CD4-positive, alpha-beta memory T cell (primary cell): ENCODE measurements at regions not wholly inside any gene's neighbourhood (a gene's known extent, or its start where the extent isn't known, plus 50 kb on each side); places are given as distances from the start of the nearest gene placed in this dataset.

Experiments used
- CTCF ChIA-PET: fragments of 350-600 bp; sonication (Branson Sonifier 250); formaldehyde crosslinking; loops from one replicate; lab custom pipeline; 2021; ENCODE audit warnings: inconsistent platforms; ENCODE audit not compliant: partially characterized antibody; lab: Charles Lee
- POLR2A ChIA-PET: fragments of 350-600 bp; sonication (Branson Sonifier 250); formaldehyde crosslinking; loops from one replicate; lab custom pipeline; 2021; ENCODE audit not compliant: partially characterized antibody; lab: Charles Lee
- DNase-seq, 5 donors: peaks; one replicate each; pipeline versions ENCODE4 v3.0.0 to v3.0.0-alpha.2; 2020 to 2022; ENCODE audit warnings: mixed read lengths in 1 of 5
- H3K27ac ChIP-seq: one replicate; pipeline ENCODE4 v1.7.0; 2013; ENCODE audit warnings: low read depth, low read length
- H3K27me3 ChIP-seq: 2 replicates; pipeline ENCODE4 v1.7.0; 2013; ENCODE audit warnings: mild to moderate bottlenecking, low read length, moderate library complexity; ENCODE audit not compliant: insufficient read depth
- H3K36me3 ChIP-seq: 2 replicates; pipeline ENCODE4 v1.7.0; 2013; ENCODE audit warnings: mild to moderate bottlenecking, low read length, moderate library complexity; ENCODE audit not compliant: insufficient read depth
- H3K4me1 ChIP-seq: 2 replicates; pipeline ENCODE4 v1.7.0; 2013; ENCODE audit warnings: mild to moderate bottlenecking, low read length, moderate library complexity; ENCODE audit not compliant: insufficient read depth
- H3K4me3 ChIP-seq, 2 donors: one replicate each; pipeline ENCODE4 v1.7.0; 2013; ENCODE audit warnings: low read length in 2 of 2, mild to moderate bottlenecking in 1 of 2
- H3K9me3 ChIP-seq, 2 donors: one replicate each; pipeline ENCODE4 v1.7.0; 2013; ENCODE audit warnings: low read length in 2 of 2, control low read depth in 1 of 2; ENCODE audit not compliant: control insufficient read depth in 1 of 2
- H3K27ac Mint-ChIP-seq, 7 donors: one replicate each; pipeline ENCODE4 v1.8.0; 2020 to 2021; ENCODE audit warnings: mixed read lengths in 7 of 7, mild to moderate bottlenecking in 6 of 7, inconsistent platforms in 3 of 7, moderate library complexity in 3 of 7
- H3K27me3 Mint-ChIP-seq, 2 donors: one replicate each; pipeline ENCODE4 v1.8.0; 2020 to 2021; ENCODE audit warnings: mixed read lengths in 2 of 2
- H3K36me3 Mint-ChIP-seq, 2 donors: one replicate each; pipeline ENCODE4 v1.8.0; 2020 to 2021; ENCODE audit warnings: mixed read lengths in 2 of 2, inconsistent platforms in 1 of 2, mild to moderate bottlenecking in 1 of 2
- H3K4me1 Mint-ChIP-seq, 4 donors: one replicate each; pipeline ENCODE4 v1.8.0; 2020 to 2021; ENCODE audit warnings: mixed read lengths in 4 of 4, mild to moderate bottlenecking in 1 of 4
- H3K4me3 Mint-ChIP-seq, 8 donors: one replicate each; pipeline ENCODE4 v1.8.0; 2020 to 2021; ENCODE audit warnings: mixed read lengths in 8 of 8, mild to moderate bottlenecking in 7 of 8, moderate library complexity in 6 of 8, inconsistent platforms in 3 of 8
- H3K9me3 Mint-ChIP-seq, 8 donors: one replicate each; pipeline ENCODE4 v1.8.0; 2020 to 2021; ENCODE audit warnings: mixed read lengths in 8 of 8, mild to moderate bottlenecking in 5 of 8, inconsistent platforms in 3 of 8, moderate library complexity in 1 of 8
- intact Hi-C: fragments of 100-400 bp; cut with micrococcal nuclease; formaldehyde crosslinking; loops from one replicate; pipeline ENCODE4 v1.15.1; 2023

DNA sequence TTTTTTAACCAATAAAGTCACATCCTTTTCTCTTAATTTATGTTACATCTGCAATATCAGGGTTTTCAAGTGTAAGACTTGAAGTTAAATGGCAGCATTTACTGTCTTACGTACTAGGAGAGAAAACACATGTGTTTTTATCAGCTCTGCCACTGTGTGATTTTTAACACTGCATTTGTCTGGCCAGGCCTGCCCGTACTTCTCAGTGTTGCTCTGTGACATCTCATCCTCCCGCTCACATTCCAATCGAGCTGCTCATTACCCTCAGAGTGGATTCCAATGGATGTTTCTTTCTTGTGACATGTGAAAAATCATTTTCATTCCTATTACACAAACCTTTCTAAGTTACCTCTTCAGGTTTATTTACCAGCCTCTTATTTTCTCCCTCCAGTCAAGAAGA, 420.3 kb downstream of the FAT4 start:
- H3K9me3 Mint-ChIP-seq, result peaks cover 0 to 10% (median 3%) of the 10 kb centered on the region in 8 donors
- Histone ChIP-seq H3K4me3 (no peak overlapping the region), H3K9me3 (no peaks in the 10 kb centered on the region), H3K27me3 (no peaks in the 10 kb centered on the region), H3K27ac (no peak overlapping the region), H3K36me3 (no peaks in the 10 kb centered on the region), H3K4me1 (no peaks in the 10 kb centered on the region)
- DNase-seq, result no peak
- no peaks in the 10 kb centered on the region for H3K27me3 Mint-ChIP-seq
- ChIA-PET POLR2A (no interaction called here), CTCF (no interaction called here)
- H3K4me1 Mint-ChIP-seq, result no peaks in the 10 kb centered on the region
- no peaks in the 10 kb centered on the region for H3K36me3 Mint-ChIP-seq
- no peak overlapping the region for H3K27ac Mint-ChIP-seq
- intact Hi-C loops, result no loop called here
- H3K4me3 Mint-ChIP-seq, result no peak overlapping the region

DNA sequence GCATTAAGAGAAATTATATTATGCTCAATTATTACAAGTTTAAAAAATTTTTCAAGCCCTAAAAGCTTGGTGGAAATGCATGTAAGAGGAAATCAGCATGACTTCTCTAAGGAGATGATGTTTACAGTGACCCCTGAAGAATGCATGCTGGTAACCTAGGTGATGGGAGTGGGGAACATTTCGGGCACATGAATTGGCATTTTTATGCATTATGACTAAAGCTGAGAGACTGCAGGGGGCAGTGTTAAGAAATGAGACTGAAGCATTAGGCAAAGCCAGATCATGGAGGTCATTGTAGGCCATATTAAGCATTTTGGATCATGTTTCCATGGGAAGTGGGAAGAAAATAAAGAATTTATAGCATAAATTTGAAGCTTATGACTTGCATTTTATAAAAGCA, 421.3 kb downstream of the FAT4 start:
- intact Hi-C loops, result no loop called here
- Histone ChIP-seq H3K36me3 (no peaks in the 10 kb centered on the region), H3K27ac (no peak overlapping the region), H3K27me3 (no peaks in the 10 kb centered on the region), H3K4me3 (no peak overlapping the region), H3K9me3 (no peaks in the 10 kb centered on the region), H3K4me1 (no peaks in the 10 kb centered on the region)
- DNase-seq, result no peak
- POLR2A ChIA-PET, result no interaction called here
- no peak overlapping the region for H3K27ac Mint-ChIP-seq
- H3K9me3 Mint-ChIP-seq, result peaks cover 0 to 10% (median 4%) of the 10 kb centered on the region in 8 donors
- H3K27me3 Mint-ChIP-seq, result no peaks in the 10 kb centered on the region
- H3K4me3 Mint-ChIP-seq, result no peak overlapping the region
- no peaks in the 10 kb centered on the region for H3K36me3 Mint-ChIP-seq
- H3K4me1 Mint-ChIP-seq, result no peaks in the 10 kb centered on the region
- CTCF ChIA-PET, result no interaction called here

DNA sequence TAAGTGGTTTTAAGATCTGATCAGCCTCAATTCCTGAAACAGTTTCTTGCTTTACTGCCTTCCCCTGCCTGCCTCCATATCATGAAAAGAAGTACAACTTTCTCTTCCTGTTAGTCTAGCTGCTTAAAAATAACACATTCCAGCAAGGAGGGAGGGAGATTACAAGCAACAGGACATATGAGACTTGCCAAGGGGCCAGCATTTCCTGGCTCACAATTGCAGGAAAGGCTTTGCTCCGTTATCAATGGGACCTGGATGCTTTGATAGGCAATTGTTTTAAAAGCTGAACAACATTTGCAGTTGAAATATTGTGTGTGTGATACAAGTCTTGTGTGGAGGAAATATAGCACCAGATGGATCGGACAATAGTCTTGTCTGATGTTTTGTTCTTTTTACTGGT, 425.0 kb downstream of the FAT4 start:
- CTCF ChIA-PET, result no interaction called here
- Mint-ChIP-seq H3K36me3 (no peaks in the 10 kb centered on the region), H3K27me3 (no peaks in the 10 kb centered on the region), H3K9me3 (peaks cover 0 to 12% (median 4%) of the 10 kb centered on the region in 8 donors), H3K4me3 (no peak overlapping the region), H3K27ac (no peak overlapping the region), H3K4me1 (no peaks in the 10 kb centered on the region)
- Histone ChIP-seq H3K9me3 (no peaks in the 10 kb centered on the region), H3K27me3 (no peaks in the 10 kb centered on the region), H3K4me3 (no peak overlapping the region), H3K4me1 (no peaks in the 10 kb centered on the region), H3K27ac (no peak overlapping the region), H3K36me3 (no peaks in the 10 kb centered on the region)
- POLR2A ChIA-PET, result no interaction called here
- intact Hi-C loops, result no loop called here
- no peak for DNase-seq

DNA sequence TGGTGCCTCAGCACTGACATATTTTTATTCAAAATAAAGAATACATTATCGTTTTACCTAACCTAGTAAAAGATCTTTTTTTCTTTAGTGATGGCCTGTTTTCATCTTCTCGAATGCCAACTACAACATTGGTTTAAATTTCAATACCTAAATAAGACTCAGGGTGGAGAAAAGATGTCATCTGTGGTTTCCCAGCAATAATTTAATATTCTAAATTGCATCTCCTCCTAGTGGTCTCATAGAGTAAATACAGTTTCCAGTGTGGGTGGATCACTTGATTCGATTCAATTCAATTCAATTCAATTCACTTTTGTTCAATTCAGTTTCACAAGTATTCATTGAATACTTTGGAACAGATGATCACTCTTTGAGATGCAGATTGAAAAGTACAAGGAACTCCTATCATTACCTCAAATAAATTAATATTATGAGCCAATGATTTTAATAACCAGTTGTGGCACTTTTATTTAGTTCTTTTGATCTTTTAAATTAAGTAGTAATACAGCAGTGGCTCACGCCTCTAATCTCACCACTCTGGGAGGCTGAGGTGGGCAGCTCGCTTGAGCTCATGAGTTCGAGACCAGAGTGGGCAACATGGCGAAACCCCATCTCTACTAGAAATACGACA, 427.2 kb downstream of the FAT4 start:
- Mint-ChIP-seq H3K9me3 (peaks cover 0 to 14% (median 5%) of the 10 kb centered on the region in 8 donors), H3K27ac (no peak overlapping the region), H3K4me3 (no peak overlapping the region), H3K27me3 (no peaks in the 10 kb centered on the region), H3K4me1 (no peaks in the 10 kb centered on the region), H3K36me3 (no peaks in the 10 kb centered on the region)
- Histone ChIP-seq H3K9me3 (no peaks in the 10 kb centered on the region), H3K4me3 (no peak overlapping the region), H3K27me3 (no peaks in the 10 kb centered on the region), H3K4me1 (no peaks in the 10 kb centered on the region), H3K27ac (no peak overlapping the region), H3K36me3 (no peaks in the 10 kb centered on the region)
- ChIA-PET POLR2A (no interaction called here), CTCF (no interaction called here)
- no peak for DNase-seq
- intact Hi-C loops, result no loop called here

DNA sequence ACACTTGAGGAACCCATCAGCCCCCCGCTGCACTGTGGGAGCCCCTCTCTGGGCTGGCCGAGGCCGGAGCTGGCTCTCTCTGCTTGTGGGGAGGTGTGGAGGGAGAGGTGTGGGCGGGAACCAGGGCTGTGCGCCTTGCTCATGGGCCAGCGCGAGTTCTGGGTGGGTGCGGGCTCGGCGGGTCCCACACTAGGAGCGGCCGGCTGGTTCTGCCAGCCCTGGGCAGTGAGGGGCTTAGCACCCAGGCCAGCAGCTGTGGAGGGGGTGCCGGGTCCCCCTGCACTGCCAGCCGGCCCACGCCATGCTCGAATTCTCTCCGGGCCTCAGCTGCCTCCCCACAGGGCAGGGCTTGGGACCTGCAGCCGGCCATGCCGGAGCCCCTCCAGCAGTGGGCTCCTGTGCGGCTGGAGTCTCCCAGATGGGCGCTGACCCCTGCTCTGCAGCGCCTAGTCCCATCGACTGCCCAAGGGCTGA, 430.2 kb downstream of the FAT4 start:
- no peaks in the 10 kb centered on the region for H3K4me1 ChIP-seq
- no peak overlapping the region for H3K4me3 ChIP-seq
- Mint-ChIP-seq H3K36me3 (no peaks in the 10 kb centered on the region), H3K27ac (no peak overlapping the region), H3K9me3 (peaks cover 0 to 23% (median 6%) of the 10 kb centered on the region in 8 donors), H3K4me1 (no peaks in the 10 kb centered on the region), H3K4me3 (no peak overlapping the region), H3K27me3 (no peaks in the 10 kb centered on the region)
- DNase-seq, result no peak
- ChIA-PET POLR2A (no interaction called here), CTCF (no interaction called here)
- intact Hi-C loops, result no loop called here
- H3K9me3 ChIP-seq, result no peaks in the 10 kb centered on the region
- no peak overlapping the region for H3K27ac ChIP-seq
- no peaks in the 10 kb centered on the region for H3K36me3 ChIP-seq
- H3K27me3 ChIP-seq, result no peaks in the 10 kb centered on the region

DNA sequence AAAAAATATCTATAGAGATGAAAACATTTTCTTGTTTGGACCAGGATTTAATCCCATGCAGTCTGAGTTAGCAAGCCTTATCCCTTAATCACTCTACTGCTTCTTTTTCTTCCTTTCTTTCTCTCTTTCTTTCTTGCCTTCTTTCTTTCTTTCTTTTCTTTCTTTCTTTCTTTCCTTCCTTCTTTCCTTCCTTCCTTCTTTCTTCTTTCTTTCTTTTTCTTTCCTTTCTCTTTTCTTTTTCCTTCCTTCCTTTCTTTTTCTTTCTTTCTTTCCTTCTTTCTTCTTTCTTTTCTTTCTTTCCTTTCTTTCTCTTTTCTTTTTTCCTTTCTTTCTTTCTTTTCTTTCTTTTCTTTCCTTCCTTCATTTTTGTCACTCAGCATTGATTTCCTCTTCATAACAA, 434.6 kb downstream of the FAT4 start:
- DNase-seq, result no peak
- Histone ChIP-seq H3K4me3 (no peak overlapping the region), H3K27ac (no peak overlapping the region), H3K36me3 (no peaks in the 10 kb centered on the region), H3K27me3 (no peaks in the 10 kb centered on the region), H3K9me3 (no peaks in the 10 kb centered on the region), H3K4me1 (no peaks in the 10 kb centered on the region)
- CTCF ChIA-PET, result no interaction called here
- POLR2A ChIA-PET, result no interaction called here
- no peaks in the 10 kb centered on the region for H3K4me1 Mint-ChIP-seq
- H3K4me3 Mint-ChIP-seq, result no peak overlapping the region
- H3K36me3 Mint-ChIP-seq, result no peaks in the 10 kb centered on the region
- intact Hi-C loops, result no loop called here
- no peak overlapping the region for H3K27ac Mint-ChIP-seq
- peaks cover 0 to 22% (median 7%) of the 10 kb centered on the region in 8 donors for H3K9me3 Mint-ChIP-seq
- H3K27me3 Mint-ChIP-seq, result no peaks in the 10 kb centered on the region

DNA sequence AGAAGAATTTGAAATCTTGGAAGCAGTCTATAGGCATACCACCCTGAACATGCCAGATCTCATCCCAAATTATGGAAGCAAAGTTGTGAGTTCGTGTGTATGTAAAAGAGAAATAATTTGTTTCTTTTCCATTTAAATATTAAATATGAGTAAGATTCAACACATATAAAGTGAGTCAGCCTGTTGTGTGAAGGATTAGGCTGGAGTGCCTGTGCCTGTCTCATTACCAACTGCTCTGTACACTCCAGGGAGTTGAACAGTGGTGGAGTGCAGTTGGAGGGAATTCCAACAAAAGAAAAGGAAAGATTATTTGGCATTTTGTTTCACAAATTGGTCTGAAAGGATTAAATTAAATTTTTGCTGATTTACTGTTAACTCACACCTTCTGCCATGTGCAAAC, 435.6 kb downstream of the FAT4 start:
- Mint-ChIP-seq H3K27ac (no peak overlapping the region), H3K4me1 (no peaks in the 10 kb centered on the region), H3K9me3 (peaks cover 0 to 21% (median 7%) of the 10 kb centered on the region in 8 donors), H3K4me3 (no peak overlapping the region), H3K27me3 (no peaks in the 10 kb centered on the region), H3K36me3 (no peaks in the 10 kb centered on the region)
- Histone ChIP-seq H3K9me3 (no peaks in the 10 kb centered on the region), H3K27ac (no peak overlapping the region), H3K4me3 (no peak overlapping the region), H3K27me3 (no peaks in the 10 kb centered on the region), H3K4me1 (no peaks in the 10 kb centered on the region), H3K36me3 (no peaks in the 10 kb centered on the region)
- DNase-seq, result no peak
- ChIA-PET POLR2A (no interaction called here), CTCF (no interaction called here)
- intact Hi-C loops, result no loop called here
